Pulmonary artery endothelial cell (primary cell): ENCODE measurements at regions not wholly inside any gene's neighbourhood (a gene's known extent, or its start where the extent isn't known, plus 50 kb on each side); places are given as distances from the start of the nearest gene placed in this dataset.
"Not testable (repeated sequence)": the region's sequence is repeated elsewhere in the genome, so short reads cannot be mapped to it uniquely, and the experiment has no call there.

ENCODE experiments used
- DNase-seq: peaks from one replicate; pipeline ENCODE4 v3.0.0-alpha.2; 2011; ENCODE audit warnings: low read depth, low spot score

GRCh38 chr3:15983693-15984092 lies 185.9 kb upstream of the ANKRD28 start:
- no peak for DNase-seq

- DNase-seq = no peak
These were observed 185.1 kb upstream of the GALNT15 start for GRCh38 chr3:15989419-15989818.

- not testable (repeated sequence) for DNase-seq
These were observed 180.8 kb upstream of the GALNT15 start for GRCh38 chr3:15993660-15994059.

- DNase-seq = not testable (repeated sequence)
These were observed 178.0 kb upstream of the GALNT15 start for GRCh38 chr3:15996496-15996895.

GRCh38 chr3:15997274-15997943 lies 177.1 kb upstream of the GALNT15 start:
- DNase-seq = no peak

GRCh38 chr3:15998911-15999310 lies 175.6 kb upstream of the GALNT15 start:
- DNase-seq = no peak

GRCh38 chr3:16004812-16005211 lies 169.7 kb upstream of the GALNT15 start:
- no peak for DNase-seq

- DNase-seq = no peak
These were observed 163.1 kb upstream of the GALNT15 start for GRCh38 chr3:16011376-16011775.

GRCh38 chr3:16012086-16012485 lies 162.4 kb upstream of the GALNT15 start:
- DNase-seq = no peak

GRCh38 chr3:16013568-16013967 lies 160.9 kb upstream of the GALNT15 start:
- DNase-seq = peak; percentile 22

GRCh38 chr3:16021801-16022200 lies 152.7 kb upstream of the GALNT15 start:
- DNase-seq = not testable (repeated sequence)

GRCh38 chr3:16023881-16024280 lies 150.6 kb upstream of the GALNT15 start:
- DNase-seq = not testable (repeated sequence)

- no peak for DNase-seq
These were observed 149.9 kb upstream of the GALNT15 start for GRCh38 chr3:16024548-16024947.

- DNase-seq = no peak
These were observed 147.7 kb upstream of the GALNT15 start for GRCh38 chr3:16026753-16027152.

- no peak for DNase-seq
These were observed 145.9 kb upstream of the GALNT15 start for GRCh38 chr3:16028604-16029003.

- DNase-seq = no peak
These were observed 144.1 kb upstream of the GALNT15 start for GRCh38 chr3:16030342-16030741.

GRCh38 chr3:16031434-16031833 lies 143.0 kb upstream of the GALNT15 start:
- no peak for DNase-seq

GRCh38 chr3:16033889-16034687 lies 140.4 kb upstream of the GALNT15 start:
- no peak for DNase-seq

- DNase-seq = no peak
These were observed 133.5 kb upstream of the GALNT15 start for GRCh38 chr3:16040991-16041390.

GRCh38 chr3:16048435-16049318 lies 125.8 kb upstream of the GALNT15 start:
- no peak for DNase-seq

- no peak for DNase-seq
These were observed 123.6 kb upstream of the GALNT15 start for GRCh38 chr3:16050641-16051467.
